Activated T-helper 17 cell treated with anti-CD3 and anti-CD28 coated beads, Interleukin-2, amount 50 U/mL, for 72 hours (primary cell): ENCODE measurements at regions not wholly inside any gene's neighbourhood (a gene's known extent, or its start where the extent isn't known, plus 50 kb on each side); places are given as distances from the start of the nearest gene placed in this dataset.

Experiments used
- ATAC-seq: fragments of 150-1000 bp; cut with Tn5 transposase; replicated peaks from 2 replicates; pipeline ENCODE4 v1.10.0; 2021; ENCODE audit warnings: mild to moderate bottlenecking, moderate library complexity
- H3K27ac Mint-ChIP-seq: one replicate; pipeline ENCODE4 v1.8.0; 2022; ENCODE audit warnings: mixed read lengths
- H3K27me3 Mint-ChIP-seq: one replicate; pipeline ENCODE4 v1.8.0; 2022; ENCODE audit warnings: mixed read lengths
- H3K36me3 Mint-ChIP-seq: one replicate; pipeline ENCODE4 v1.8.0; 2022; ENCODE audit warnings: low read depth, mild to moderate bottlenecking, mixed read lengths
- H3K4me1 Mint-ChIP-seq: one replicate; pipeline ENCODE4 v1.8.0; 2022; ENCODE audit warnings: mixed read lengths
- H3K4me3 Mint-ChIP-seq: one replicate; pipeline ENCODE4 v1.8.0; 2022; ENCODE audit warnings: mild to moderate bottlenecking, mixed read lengths
- H3K9me3 Mint-ChIP-seq: one replicate; pipeline ENCODE4 v1.8.0; 2022; ENCODE audit warnings: mixed read lengths

- no peaks in the 10 kb centered on the region for H3K36me3 Mint-ChIP-seq
- no peaks in the 10 kb centered on the region for H3K4me1 Mint-ChIP-seq
- no peak for ATAC-seq
- no peak overlapping the region for H3K27ac Mint-ChIP-seq
- H3K27me3 Mint-ChIP-seq: peaks cover 4% of the 10 kb centered on the region
- H3K9me3 Mint-ChIP-seq: no peaks in the 10 kb centered on the region
- H3K4me3 Mint-ChIP-seq: no peak overlapping the region
Observed at GRCh38 chr11:127596433-127596832, 595.9 kb upstream of the KIRREL3 start.

- Mint-ChIP-seq H3K36me3 (no peaks in the 10 kb centered on the region), H3K27ac (no peak overlapping the region), H3K4me1 (no peaks in the 10 kb centered on the region), H3K4me3 (no peak overlapping the region), H3K9me3 (no peaks in the 10 kb centered on the region), H3K27me3 (peaks cover 4% of the 10 kb centered on the region)
- ATAC-seq: no peak
Observed at GRCh38 chr11:127592371-127592770, 591.8 kb upstream of the KIRREL3 start.

DNA sequence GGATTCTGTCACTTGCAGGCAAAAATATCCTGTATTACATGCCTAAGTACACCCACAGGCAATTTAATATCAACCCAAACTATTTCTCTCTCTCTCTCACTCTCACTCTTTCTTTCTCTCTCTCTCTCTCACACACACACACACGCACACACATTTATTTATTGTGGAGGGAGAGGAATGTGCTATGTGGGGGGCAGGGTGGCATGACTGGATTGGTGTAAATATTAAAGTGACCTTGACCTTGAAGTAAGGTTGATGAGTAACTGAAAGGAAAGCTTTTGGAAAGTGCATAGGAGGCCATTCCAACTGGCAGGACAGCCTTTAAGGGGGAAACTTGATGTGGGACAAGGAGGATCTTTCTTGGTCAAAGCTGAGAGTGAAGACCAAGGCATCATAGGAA is 589.7 kb upstream of the KIRREL3 start:
- Mint-ChIP-seq H3K36me3 (no peaks in the 10 kb centered on the region), H3K9me3 (no peaks in the 10 kb centered on the region), H3K4me1 (no peaks in the 10 kb centered on the region), H3K27ac (no peak overlapping the region), H3K4me3 (no peak overlapping the region), H3K27me3 (peaks cover 4% of the 10 kb centered on the region)
- no peak for ATAC-seq

DNA sequence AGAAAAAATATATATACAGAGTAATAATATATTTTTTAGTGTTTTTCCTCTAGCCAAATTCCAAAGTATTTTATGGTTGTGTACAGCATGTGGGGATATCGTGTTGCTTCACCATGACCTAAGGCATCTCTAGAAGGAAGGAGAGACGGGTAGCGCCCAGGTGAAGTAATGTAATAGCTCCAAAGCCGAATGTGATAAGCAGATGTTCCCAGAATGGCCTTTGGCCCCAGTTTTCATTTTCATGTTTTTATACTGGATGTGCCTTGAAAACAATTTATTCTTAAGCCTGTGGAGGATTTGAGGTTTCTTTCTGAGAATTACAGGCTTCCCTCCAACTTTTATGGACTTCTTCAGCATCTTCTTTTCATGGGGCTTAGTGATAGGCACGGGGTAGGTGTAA is 587.9 kb upstream of the KIRREL3 start:
- no peak for ATAC-seq
- Mint-ChIP-seq H3K9me3 (no peaks in the 10 kb centered on the region), H3K4me1 (no peaks in the 10 kb centered on the region), H3K4me3 (no peak overlapping the region), H3K36me3 (no peaks in the 10 kb centered on the region), H3K27ac (no peak overlapping the region), H3K27me3 (no peaks in the 10 kb centered on the region)

DNA sequence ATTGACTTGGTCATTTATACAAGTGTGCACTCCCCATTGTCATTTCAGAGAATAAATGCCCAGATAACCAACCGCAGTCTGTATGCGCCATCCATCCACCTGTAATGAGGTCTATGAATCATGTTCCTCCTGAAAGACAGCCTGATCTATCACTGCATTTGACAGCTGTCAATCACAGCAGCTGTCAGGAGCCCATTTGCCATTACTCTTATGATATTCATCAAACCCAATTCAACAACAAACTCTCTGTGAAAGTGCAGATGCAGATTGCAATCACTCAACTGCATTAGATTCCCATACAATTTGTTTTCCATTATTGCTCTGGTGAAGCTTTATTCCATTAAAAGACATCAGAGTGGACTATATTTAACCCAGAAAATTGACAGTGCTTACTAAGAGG is 586.9 kb upstream of the KIRREL3 start:
- Mint-ChIP-seq H3K36me3 (no peaks in the 10 kb centered on the region), H3K27ac (no peak overlapping the region), H3K27me3 (no peaks in the 10 kb centered on the region), H3K9me3 (no peaks in the 10 kb centered on the region), H3K4me3 (no peak overlapping the region), H3K4me1 (no peaks in the 10 kb centered on the region)
- no peak for ATAC-seq

- no peaks in the 10 kb centered on the region for H3K27me3 Mint-ChIP-seq
- H3K27ac Mint-ChIP-seq: no peak overlapping the region
- H3K36me3 Mint-ChIP-seq: no peaks in the 10 kb centered on the region
- peaks cover 3% of the 10 kb centered on the region for H3K9me3 Mint-ChIP-seq
- H3K4me1 Mint-ChIP-seq: no peaks in the 10 kb centered on the region
- no peak for ATAC-seq
- no peak overlapping the region for H3K4me3 Mint-ChIP-seq
Observed at GRCh38 chr11:127576210-127576609, 575.6 kb upstream of the KIRREL3 start.

DNA sequence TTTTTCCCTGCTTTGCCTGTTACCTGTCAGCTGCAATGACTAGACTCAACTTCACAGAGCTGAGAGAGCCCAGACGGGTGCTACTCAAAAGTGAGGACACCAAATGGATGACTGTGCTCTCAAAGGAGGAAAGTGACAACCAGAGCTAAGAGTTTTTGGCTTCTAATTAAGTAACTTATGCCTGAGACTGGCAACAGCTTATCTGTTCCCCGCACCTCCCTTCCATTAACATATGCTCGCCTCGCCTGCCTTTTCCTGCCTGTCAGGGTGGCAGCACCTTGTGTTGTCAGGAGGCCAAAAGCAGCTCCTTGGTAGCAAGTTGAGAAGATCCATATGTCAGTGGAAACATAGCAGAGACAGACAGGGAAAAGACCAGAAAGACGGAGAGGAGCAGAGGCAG is 573.9 kb upstream of the KIRREL3 start:
- no peaks in the 10 kb centered on the region for H3K36me3 Mint-ChIP-seq
- no peak overlapping the region for H3K27ac Mint-ChIP-seq
- H3K4me1 Mint-ChIP-seq: no peaks in the 10 kb centered on the region
- H3K9me3 Mint-ChIP-seq: peaks cover 3% of the 10 kb centered on the region
- no peaks in the 10 kb centered on the region for H3K27me3 Mint-ChIP-seq
- ATAC-seq: no peak
- no peak overlapping the region for H3K4me3 Mint-ChIP-seq

DNA sequence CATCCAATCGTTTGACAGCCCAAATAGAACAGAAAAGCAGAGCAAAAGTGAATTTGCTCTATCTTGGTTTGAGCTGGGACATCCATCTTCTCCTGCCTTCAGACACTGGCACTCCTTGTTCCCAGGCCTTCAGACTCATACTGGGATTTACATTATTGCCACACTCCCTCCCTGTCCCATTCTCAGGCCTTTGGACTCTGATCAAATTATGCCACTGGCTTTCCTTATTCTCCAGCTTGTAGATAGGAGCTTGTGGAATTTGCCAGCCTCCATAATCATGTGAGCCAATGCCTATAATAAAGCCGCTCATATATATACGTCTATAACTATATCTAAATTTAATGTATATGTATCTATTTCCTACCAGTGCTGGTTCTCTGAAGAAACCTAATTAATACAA is 568.3 kb upstream of the KIRREL3 start:
- no peak overlapping the region for H3K27ac Mint-ChIP-seq
- no peaks in the 10 kb centered on the region for H3K4me1 Mint-ChIP-seq
- no peak overlapping the region for H3K4me3 Mint-ChIP-seq
- H3K36me3 Mint-ChIP-seq: no peaks in the 10 kb centered on the region
- no peak for ATAC-seq
- no peaks in the 10 kb centered on the region for H3K27me3 Mint-ChIP-seq
- H3K9me3 Mint-ChIP-seq: peaks cover 3% of the 10 kb centered on the region

GRCh38 chr11:127567237-127567932 is 566.8 kb upstream of the KIRREL3 start:
- H3K4me3 Mint-ChIP-seq: no peak overlapping the region
- no peak overlapping the region for H3K27ac Mint-ChIP-seq
- ATAC-seq: no peak
- peaks cover 3% of the 10 kb centered on the region for H3K9me3 Mint-ChIP-seq
- H3K4me1 Mint-ChIP-seq: no peaks in the 10 kb centered on the region
- H3K36me3 Mint-ChIP-seq: no peaks in the 10 kb centered on the region
- H3K27me3 Mint-ChIP-seq: no peaks in the 10 kb centered on the region

GRCh38 chr11:127564810-127565209 is 564.2 kb upstream of the KIRREL3 start:
- Mint-ChIP-seq H3K9me3 (no peaks in the 10 kb centered on the region), H3K4me3 (no peak overlapping the region), H3K4me1 (no peaks in the 10 kb centered on the region), H3K36me3 (no peaks in the 10 kb centered on the region), H3K27me3 (no peaks in the 10 kb centered on the region), H3K27ac (no peak overlapping the region)
- no peak for ATAC-seq

DNA sequence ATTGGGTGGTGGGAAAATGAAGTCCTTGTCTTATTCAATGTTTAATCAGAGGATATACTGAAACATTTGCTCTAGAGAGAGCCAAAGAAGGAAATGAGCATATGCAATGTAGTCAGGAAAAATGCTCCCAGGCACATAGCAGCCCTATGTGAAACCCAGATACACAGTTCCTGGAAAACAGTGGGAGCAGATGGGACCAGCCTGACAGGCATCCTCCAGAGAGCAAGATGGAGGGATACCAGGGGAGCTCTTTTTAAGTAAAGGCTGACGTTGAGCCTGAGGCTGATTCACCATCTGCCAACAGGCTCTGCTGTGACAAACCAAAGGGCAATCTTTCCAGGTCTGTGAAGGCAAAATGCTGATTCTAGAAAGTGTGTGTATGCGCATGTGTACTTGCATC is 559.4 kb upstream of the KIRREL3 start:
- H3K4me1 Mint-ChIP-seq: no peaks in the 10 kb centered on the region
- H3K27me3 Mint-ChIP-seq: no peaks in the 10 kb centered on the region
- no peak for ATAC-seq
- no peak overlapping the region for H3K27ac Mint-ChIP-seq
- H3K36me3 Mint-ChIP-seq: no peaks in the 10 kb centered on the region
- H3K9me3 Mint-ChIP-seq: no peaks in the 10 kb centered on the region
- no peak overlapping the region for H3K4me3 Mint-ChIP-seq

- H3K9me3 Mint-ChIP-seq: no peaks in the 10 kb centered on the region
- no peaks in the 10 kb centered on the region for H3K36me3 Mint-ChIP-seq
- no peaks in the 10 kb centered on the region for H3K27me3 Mint-ChIP-seq
- no peaks in the 10 kb centered on the region for H3K4me1 Mint-ChIP-seq
- no peak overlapping the region for H3K27ac Mint-ChIP-seq
- H3K4me3 Mint-ChIP-seq: no peak overlapping the region
- no peak for ATAC-seq
Observed at GRCh38 chr11:127552446-127552845, 551.9 kb upstream of the KIRREL3 start.

GRCh38 chr11:127531167-127531566 is 530.6 kb upstream of the KIRREL3 start:
- no peak for ATAC-seq
- H3K4me1 Mint-ChIP-seq: no peaks in the 10 kb centered on the region
- H3K27ac Mint-ChIP-seq: no peak overlapping the region
- no peaks in the 10 kb centered on the region for H3K27me3 Mint-ChIP-seq
- no peak overlapping the region for H3K4me3 Mint-ChIP-seq
- no peaks in the 10 kb centered on the region for H3K36me3 Mint-ChIP-seq
- H3K9me3 Mint-ChIP-seq: no peaks in the 10 kb centered on the region

GRCh38 chr11:127528297-127528696 is 527.7 kb upstream of the KIRREL3 start:
- Mint-ChIP-seq H3K27me3 (no peaks in the 10 kb centered on the region), H3K4me3 (no peak overlapping the region), H3K27ac (no peak overlapping the region), H3K4me1 (no peaks in the 10 kb centered on the region), H3K9me3 (no peaks in the 10 kb centered on the region), H3K36me3 (no peaks in the 10 kb centered on the region)
- no peak for ATAC-seq

DNA sequence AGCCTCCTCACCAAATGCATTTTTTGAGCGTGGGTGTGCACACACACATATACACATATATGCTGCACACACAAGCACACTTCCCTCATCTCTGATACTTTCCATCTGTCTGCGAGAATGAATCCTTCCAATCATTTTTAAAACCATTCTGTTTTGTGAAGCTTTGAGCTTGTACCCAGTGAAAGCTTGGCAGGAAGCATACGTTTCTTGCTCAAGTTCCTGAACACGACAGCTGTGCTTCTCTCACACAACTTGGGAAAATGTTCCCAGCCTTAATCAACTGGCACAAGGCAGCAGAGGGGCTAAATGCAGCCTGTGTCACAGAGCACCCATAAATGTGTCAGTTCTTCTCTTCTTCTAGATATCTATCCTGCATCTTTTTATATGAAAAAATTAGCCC is 524.0 kb upstream of the KIRREL3 start:
- no peaks in the 10 kb centered on the region for H3K36me3 Mint-ChIP-seq
- H3K27ac Mint-ChIP-seq: no peak overlapping the region
- H3K4me3 Mint-ChIP-seq: no peak overlapping the region
- H3K27me3 Mint-ChIP-seq: peaks cover 3% of the 10 kb centered on the region
- no peaks in the 10 kb centered on the region for H3K9me3 Mint-ChIP-seq
- ATAC-seq: no peak
- no peaks in the 10 kb centered on the region for H3K4me1 Mint-ChIP-seq

DNA sequence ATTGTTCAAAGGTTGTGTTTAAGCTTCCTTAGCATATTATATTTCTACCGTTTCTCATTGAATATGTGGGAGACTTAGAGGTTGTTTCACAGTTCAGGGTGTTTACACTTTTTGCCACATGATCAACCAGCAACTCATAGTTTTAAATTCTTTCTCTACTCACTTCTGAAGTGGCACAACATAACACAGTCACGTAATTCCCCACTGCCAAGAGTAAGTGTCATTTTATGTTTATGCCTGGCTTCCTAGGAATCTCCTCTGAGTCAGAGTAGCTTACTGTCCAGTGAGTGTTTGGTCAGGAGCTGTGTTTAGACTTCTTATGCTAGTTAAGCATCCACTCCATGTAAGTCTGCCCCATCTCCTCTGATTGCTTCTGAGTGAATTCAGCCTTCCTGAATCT is 520.8 kb upstream of the KIRREL3 start:
- no peak overlapping the region for H3K4me3 Mint-ChIP-seq

More for the DNA sequence above, 520.8 kb upstream of the KIRREL3 start:
- Mint-ChIP-seq H3K4me1 (no peaks in the 10 kb centered on the region), H3K36me3 (no peaks in the 10 kb centered on the region), H3K27ac (no peak overlapping the region), H3K9me3 (no peaks in the 10 kb centered on the region), H3K27me3 (peaks cover 3% of the 10 kb centered on the region)
- no peak for ATAC-seq
